ENCODE measurements at regions not wholly inside any gene's neighbourhood (a gene's known extent, or its start where the extent isn't known, plus 50 kb on each side); places are given as distances from the start of the nearest gene placed in this dataset.

DNA sequence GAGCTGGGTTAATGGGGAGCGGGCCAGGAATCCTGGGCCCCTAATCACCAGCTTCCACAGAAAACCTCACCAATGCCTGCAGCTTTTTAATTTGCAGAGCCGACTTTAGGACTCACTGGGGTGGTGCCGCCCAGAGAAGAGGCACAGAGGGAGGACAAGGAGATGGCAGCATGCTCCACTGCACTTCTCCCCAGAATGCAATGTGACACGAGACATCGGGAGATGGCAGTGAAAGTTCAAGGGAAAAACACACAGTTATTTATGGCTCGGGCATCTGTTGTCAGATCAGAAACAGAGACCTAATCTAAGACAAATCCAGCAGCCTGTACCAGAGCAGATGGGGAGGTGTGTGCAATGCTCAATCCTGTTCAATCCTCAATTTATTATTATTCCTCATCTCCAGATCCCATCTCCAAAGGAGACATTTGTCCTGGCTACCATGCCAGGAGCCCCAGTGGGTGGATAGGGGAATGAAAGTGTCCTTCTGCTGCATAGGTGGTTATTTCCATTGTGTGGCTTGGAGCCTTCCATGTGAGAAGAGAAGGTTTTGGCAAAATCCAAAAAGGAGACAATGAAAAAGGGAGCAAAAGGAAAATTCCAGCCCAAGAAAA, 250.0 kb downstream of the NXPE2 start:
- H3K4me1 ChIP-seq (ENCODE audit: insufficient read depth, insufficient read length), result peaks cover 5% of the 10 kb centered on the region
- H3K9me3 ChIP-seq (ENCODE audit: insufficient read depth, low read length), result peaks cover 11% of the 10 kb centered on the region; the same call in 1 of the 2 replicates
- TF ChIP-seq SUZ12 (IDR thresholded peaks at IDR 0.05; ENCODE audit: extremely low read depth, insufficient read depth, insufficient read length), result no peak
- no peak for TF ChIP-seq ZNF274 (IDR thresholded peaks at IDR 0.05; ENCODE audit: low read depth, low read length)
- TF ChIP-seq YY1 (IDR thresholded peaks at IDR 0.05; ENCODE audit: insufficient read depth, insufficient read length), result no peak
- H3K36me3 ChIP-seq (ENCODE audit: insufficient read depth, insufficient read length, low read length), result no peaks in the 10 kb centered on the region
- DNase-seq (ENCODE audit: low read depth, low spot score), result no peak
- no peaks in the 10 kb centered on the region for H3K27me3 ChIP-seq (ENCODE audit: insufficient read depth, insufficient read length)
- no peak overlapping the region for H3K9ac ChIP-seq (ENCODE audit: insufficient read length, low read depth)
- no peak overlapping the region for H3K4me3 ChIP-seq (ENCODE audit: insufficient read length, low read depth)

- Histone ChIP-seq H3K36me3 (ENCODE audit: insufficient read depth, insufficient read length, low read length) (no peaks in the 10 kb centered on the region), H3K27me3 (ENCODE audit: insufficient read depth, insufficient read length) (no peaks in the 10 kb centered on the region), H3K9me3 (ENCODE audit: insufficient read depth, low read length) (peaks cover 11% of the 10 kb centered on the region; the same call in 1 of the 2 replicates), H3K9ac (ENCODE audit: insufficient read length, low read depth) (no peak overlapping the region), H3K4me1 (ENCODE audit: insufficient read depth, insufficient read length) (peaks cover 5% of the 10 kb centered on the region), H3K4me3 (ENCODE audit: insufficient read length, low read depth) (no peak overlapping the region)
- TF ChIP-seq ZNF274 (IDR thresholded peaks at IDR 0.05; ENCODE audit: low read depth, low read length) (no peak), SUZ12 (IDR thresholded peaks at IDR 0.05; ENCODE audit: extremely low read depth, insufficient read depth, insufficient read length) (no peak), YY1 (IDR thresholded peaks at IDR 0.05; ENCODE audit: insufficient read depth, insufficient read length) (no peak)
- no peak for DNase-seq (ENCODE audit: low read depth, low spot score)
These were observed 251.1 kb downstream of the NXPE2 start for GRCh38 chr11:114929351-114930000.

GRCh38 chr11:114938799-114939198, 260.5 kb downstream of the NXPE2 start:
- Histone ChIP-seq H3K4me1 (ENCODE audit: insufficient read depth, insufficient read length) (no peaks in the 10 kb centered on the region), H3K36me3 (ENCODE audit: insufficient read depth, insufficient read length, low read length) (no peaks in the 10 kb centered on the region), H3K9me3 (ENCODE audit: insufficient read depth, low read length) (peaks cover 16% of the 10 kb centered on the region; the same call in 1 of the 2 replicates), H3K9ac (ENCODE audit: insufficient read length, low read depth) (no peak overlapping the region), H3K27me3 (ENCODE audit: insufficient read depth, insufficient read length) (no peaks in the 10 kb centered on the region), H3K4me3 (ENCODE audit: insufficient read length, low read depth) (no peak overlapping the region)
- TF ChIP-seq SUZ12 (IDR thresholded peaks at IDR 0.05; ENCODE audit: extremely low read depth, insufficient read depth, insufficient read length) (no peak), ZNF274 (IDR thresholded peaks at IDR 0.05; ENCODE audit: low read depth, low read length) (no peak), YY1 (IDR thresholded peaks at IDR 0.05; ENCODE audit: insufficient read depth, insufficient read length) (no peak)
- no peak for DNase-seq (ENCODE audit: low read depth, low spot score)

- no peak for TF ChIP-seq YY1 (IDR thresholded peaks at IDR 0.05; ENCODE audit: insufficient read depth, insufficient read length)
- TF ChIP-seq SUZ12 (IDR thresholded peaks at IDR 0.05; ENCODE audit: extremely low read depth, insufficient read depth, insufficient read length), result no peak
- TF ChIP-seq ZNF274 (IDR thresholded peaks at IDR 0.05; ENCODE audit: low read depth, low read length), result no peak
- H3K9ac ChIP-seq (ENCODE audit: insufficient read length, low read depth), result no peak overlapping the region
- no peak for DNase-seq (ENCODE audit: low read depth, low spot score)
- no peaks in the 10 kb centered on the region for H3K36me3 ChIP-seq (ENCODE audit: insufficient read depth, insufficient read length, low read length)
- peaks cover 16% of the 10 kb centered on the region; the same call in 1 of the 2 replicates for H3K9me3 ChIP-seq (ENCODE audit: insufficient read depth, low read length)
- H3K27me3 ChIP-seq (ENCODE audit: insufficient read depth, insufficient read length), result no peaks in the 10 kb centered on the region
- H3K4me3 ChIP-seq (ENCODE audit: insufficient read length, low read depth), result no peak overlapping the region
- H3K4me1 ChIP-seq (ENCODE audit: insufficient read depth, insufficient read length), result no peaks in the 10 kb centered on the region
These were observed 263.9 kb downstream of the NXPE2 start for GRCh38 chr11:114942207-114942606.

DNA sequence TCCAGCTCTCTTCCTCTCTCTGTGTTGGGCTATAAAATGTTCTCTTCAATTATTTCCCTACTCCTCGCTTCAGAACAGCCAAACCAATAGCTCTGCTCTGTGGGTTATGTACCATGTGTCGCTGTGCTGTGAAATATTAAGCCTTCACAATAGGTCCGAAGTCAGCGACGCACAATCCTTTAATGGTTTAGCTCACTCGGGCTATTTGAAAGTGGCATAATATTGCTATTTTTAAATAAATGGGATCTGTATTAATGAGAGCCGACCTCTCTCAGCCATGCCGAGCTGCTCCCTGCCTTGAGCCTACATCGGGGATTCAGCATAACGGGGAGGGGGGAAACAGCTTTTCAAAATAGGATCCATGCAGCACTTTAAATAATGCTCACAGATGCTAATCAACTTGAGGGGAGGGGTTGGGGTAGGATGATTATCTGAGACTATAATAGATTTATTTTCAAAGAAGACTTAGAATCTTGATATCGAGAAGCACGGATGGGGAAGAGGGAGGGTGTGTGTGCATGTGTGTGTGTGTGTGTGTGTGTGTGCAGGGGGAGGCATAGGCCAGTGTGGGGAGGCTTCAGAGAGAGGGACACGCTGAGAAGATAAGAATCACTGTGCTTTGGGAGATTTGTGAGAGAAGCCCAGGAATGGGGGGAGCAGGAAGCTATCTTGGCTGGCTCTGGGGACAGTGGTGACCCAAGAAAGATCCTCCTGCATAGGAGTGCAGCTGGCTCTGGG, 271.5 kb downstream of the NXPE2 start:
- Histone ChIP-seq H3K9ac (ENCODE audit: insufficient read length, low read depth) (no peak overlapping the region), H3K4me1 (ENCODE audit: insufficient read depth, insufficient read length) (no peaks in the 10 kb centered on the region), H3K9me3 (ENCODE audit: insufficient read depth, low read length) (no peaks in the 10 kb centered on the region; the same call in 1 of the 2 replicates), H3K27me3 (ENCODE audit: insufficient read depth, insufficient read length) (no peaks in the 10 kb centered on the region), H3K36me3 (ENCODE audit: insufficient read depth, insufficient read length, low read length) (no peaks in the 10 kb centered on the region), H3K4me3 (ENCODE audit: insufficient read length, low read depth) (no peak overlapping the region)
- TF ChIP-seq ZNF274 (IDR thresholded peaks at IDR 0.05; ENCODE audit: low read depth, low read length) (no peak), YY1 (IDR thresholded peaks at IDR 0.05; ENCODE audit: insufficient read depth, insufficient read length) (no peak), SUZ12 (IDR thresholded peaks at IDR 0.05; ENCODE audit: extremely low read depth, insufficient read depth, insufficient read length) (no peak)
- no peak for DNase-seq (ENCODE audit: low read depth, low spot score)

DNA sequence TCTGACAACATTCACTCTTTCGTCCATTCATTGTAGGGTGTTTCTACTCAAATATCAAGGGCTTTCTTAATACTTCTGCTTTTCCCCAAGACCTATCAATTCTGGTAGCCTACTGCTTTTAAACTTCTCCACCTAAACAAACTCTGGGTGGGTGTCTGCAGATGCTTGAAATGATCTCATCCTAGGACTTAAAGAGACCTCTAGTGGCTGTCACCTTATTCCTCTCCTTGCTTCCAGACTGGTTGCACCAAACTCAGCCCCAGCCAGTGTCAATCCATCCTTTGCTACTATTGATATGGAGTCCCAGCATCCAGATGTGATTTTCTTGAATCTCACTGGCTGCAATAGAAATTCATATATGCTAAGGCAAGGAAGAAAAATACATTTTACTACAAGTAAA, 274.7 kb downstream of the NXPE2 start:
- Histone ChIP-seq H3K9ac (ENCODE audit: insufficient read length, low read depth) (no peak overlapping the region), H3K4me1 (ENCODE audit: insufficient read depth, insufficient read length) (no peaks in the 10 kb centered on the region), H3K36me3 (ENCODE audit: insufficient read depth, insufficient read length, low read length) (no peaks in the 10 kb centered on the region), H3K4me3 (ENCODE audit: insufficient read length, low read depth) (no peak overlapping the region), H3K27me3 (ENCODE audit: insufficient read depth, insufficient read length) (no peaks in the 10 kb centered on the region), H3K9me3 (ENCODE audit: insufficient read depth, low read length) (no peaks in the 10 kb centered on the region; the same call in 1 of the 2 replicates)
- TF ChIP-seq SUZ12 (IDR thresholded peaks at IDR 0.05; ENCODE audit: extremely low read depth, insufficient read depth, insufficient read length), result no peak
- TF ChIP-seq ZNF274 (IDR thresholded peaks at IDR 0.05; ENCODE audit: low read depth, low read length), result no peak
- TF ChIP-seq YY1 (IDR thresholded peaks at IDR 0.05; ENCODE audit: insufficient read depth, insufficient read length), result no peak
- no peak for DNase-seq (ENCODE audit: low read depth, low spot score)

- H3K9me3 ChIP-seq (ENCODE audit: insufficient read depth, low read length), result no peaks in the 10 kb centered on the region; the same call in 1 of the 2 replicates
- H3K4me1 ChIP-seq (ENCODE audit: insufficient read depth, insufficient read length), result no peaks in the 10 kb centered on the region
- DNase-seq (ENCODE audit: low read depth, low spot score), result no peak
- no peaks in the 10 kb centered on the region for H3K27me3 ChIP-seq (ENCODE audit: insufficient read depth, insufficient read length)
- H3K36me3 ChIP-seq (ENCODE audit: insufficient read depth, insufficient read length, low read length), result no peaks in the 10 kb centered on the region
- H3K4me3 ChIP-seq (ENCODE audit: insufficient read length, low read depth), result no peak overlapping the region
- no peak for TF ChIP-seq ZNF274 (IDR thresholded peaks at IDR 0.05; ENCODE audit: low read depth, low read length)
- no peak for TF ChIP-seq SUZ12 (IDR thresholded peaks at IDR 0.05; ENCODE audit: extremely low read depth, insufficient read depth, insufficient read length)
- TF ChIP-seq YY1 (IDR thresholded peaks at IDR 0.05; ENCODE audit: insufficient read depth, insufficient read length), result no peak
- H3K9ac ChIP-seq (ENCODE audit: insufficient read length, low read depth), result no peak overlapping the region
These were observed 277.6 kb downstream of the NXPE2 start for GRCh38 chr11:114955923-114956322.

Data from NT2/D1 (cell line).